Cardiac muscle cell (in vitro differentiated cells and primary cell): ENCODE measurements at regions not wholly inside any gene's neighbourhood (a gene's known extent, or its start where the extent isn't known, plus 50 kb on each side); places are given as distances from the start of the nearest gene placed in this dataset.
"Not testable (repeated sequence)": the region's sequence is repeated elsewhere in the genome, so short reads cannot be mapped to it uniquely, and the experiment has no call there.

ENCODE experiments used
- DNase-seq, 2 donors: peaks; one replicate each; pipeline versions ENCODE4 v3.0.0 to v3.0.0-alpha.2; 2010 to 2017; ENCODE audit warnings: low read depth in 1 of 2, low spot score in 1 of 2
- H3K27ac ChIP-seq: fragments of 200-600 bp; sonication (generic); 2 replicates; pipeline ENCODE4 v1.5.1; 2016
- H3K27me3 ChIP-seq: fragments of 200-600 bp; sonication (generic); 2 replicates; pipeline ENCODE4 v1.6.0; 2016; ENCODE audit warnings: control low read depth
- H3K36me3 ChIP-seq: fragments of 200-600 bp; sonication (generic); 2 replicates; pipeline ENCODE4 v1.5.1; 2016; ENCODE audit warnings: control low read depth
- H3K4me1 ChIP-seq: fragments of 200-600 bp; sonication (generic); 2 replicates; pipeline ENCODE4 v1.8.1; 2017; ENCODE audit warnings: low read depth, mild to moderate bottlenecking, mixed run types
- H3K4me3 ChIP-seq: fragments of 200-600 bp; sonication (generic); 2 replicates; pipeline ENCODE4 v1.5.1; 2016; ENCODE audit warnings: mild to moderate bottlenecking
- H3K9me3 ChIP-seq: fragments of 200-600 bp; sonication (generic); 2 replicates; pipeline ENCODE4 v1.5.1; 2017; ENCODE audit warnings: low read depth, mild to moderate bottlenecking, control low read depth
- CTCF ChIP-seq: IDR thresholded peaks from 2 replicates; pipeline ENCODE4 v1.5.1; 2012; ENCODE audit warnings: low read depth, mild to moderate bottlenecking, low read length

DNA sequence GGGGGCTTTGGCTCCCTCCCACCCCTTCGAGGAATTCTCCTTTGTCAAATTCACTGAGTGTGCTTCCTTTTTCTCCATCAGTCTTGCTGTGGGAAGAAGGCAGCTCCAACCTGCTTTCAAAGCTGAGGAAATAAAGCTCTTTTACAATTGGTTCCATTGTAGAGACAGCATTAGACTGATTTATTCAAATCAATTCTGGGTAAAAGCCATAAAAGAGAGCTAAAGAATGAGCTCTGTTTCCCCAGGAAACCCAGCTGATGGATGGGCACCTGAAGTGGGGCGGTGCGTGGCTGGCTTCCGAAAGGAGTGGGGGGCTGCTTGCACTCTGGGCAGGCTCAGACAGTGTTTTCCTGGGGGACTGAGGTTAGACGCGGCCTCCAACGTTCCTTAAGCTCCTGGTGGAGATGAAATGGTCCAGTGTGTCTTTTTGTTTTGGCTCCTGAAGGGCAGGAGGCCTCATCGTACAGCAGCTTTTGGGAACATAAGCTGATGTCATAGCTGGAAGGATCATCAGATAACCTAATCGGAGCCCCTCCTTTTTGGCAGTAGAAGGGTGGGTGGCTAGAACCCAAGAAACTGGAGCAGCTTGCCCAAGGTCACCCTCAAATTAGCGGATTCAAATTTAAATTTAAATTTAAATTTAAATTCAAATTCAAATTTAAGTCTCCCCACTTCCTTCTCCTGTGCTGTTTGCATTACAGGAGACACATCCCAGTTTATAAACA lies 128.5 kb upstream of the EEF2KMT start:
- Histone ChIP-seq H3K27me3 (no peaks in the 10 kb centered on the region), H3K36me3 (no peaks in the 10 kb centered on the region), H3K9me3 (no peaks in the 10 kb centered on the region), H3K4me3 (no peak overlapping the region), H3K27ac (no peak overlapping the region), H3K4me1 (no peaks in the 10 kb centered on the region)
- no peak for DNase-seq
- no peak for TF ChIP-seq CTCF

- DNase-seq, result no peak
- Histone ChIP-seq H3K27me3 (no peaks in the 10 kb centered on the region), H3K9me3 (no peaks in the 10 kb centered on the region), H3K36me3 (no peaks in the 10 kb centered on the region), H3K4me1 (no peaks in the 10 kb centered on the region), H3K27ac (no peak overlapping the region), H3K4me3 (no peak overlapping the region)
- TF ChIP-seq CTCF, result no peak
Observed at GRCh38 chr16:5222761-5223160, 125.2 kb upstream of the EEF2KMT start.

DNA sequence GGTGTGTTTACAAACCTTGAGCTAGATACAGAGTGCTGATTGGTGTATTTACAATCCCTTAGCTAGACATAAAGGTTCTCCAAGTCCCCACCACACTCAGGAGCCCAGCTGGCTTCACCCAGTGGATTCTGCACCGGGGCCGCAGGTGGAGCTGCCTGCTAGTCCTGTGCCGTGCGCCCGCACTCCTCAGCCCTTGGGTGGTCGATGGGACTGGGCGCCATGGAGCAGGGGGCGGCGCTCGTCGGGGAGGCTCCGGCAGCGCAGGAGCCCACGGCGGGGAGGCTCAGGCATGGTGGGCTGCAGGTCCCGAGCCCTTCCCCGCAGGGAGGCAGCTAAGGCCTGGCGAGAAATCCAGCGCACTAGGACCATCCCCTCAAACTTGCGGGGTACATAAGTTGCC lies 124.2 kb upstream of the EEF2KMT start:
- H3K4me3 ChIP-seq, H3K9me3 ChIP-seq, H3K4me1 ChIP-seq, H3K27me3 ChIP-seq, H3K36me3 ChIP-seq, H3K27ac ChIP-seq, DNase-seq: not testable (repeated sequence)

GRCh38 chr16:5220705-5221104 lies 123.1 kb upstream of the EEF2KMT start:
- no peaks in the 10 kb centered on the region for H3K4me1 ChIP-seq
- H3K27me3 ChIP-seq, result no peaks in the 10 kb centered on the region
- H3K9me3 ChIP-seq, result no peaks in the 10 kb centered on the region
- no peak for TF ChIP-seq CTCF
- no peak overlapping the region for H3K4me3 ChIP-seq
- no peaks in the 10 kb centered on the region for H3K36me3 ChIP-seq
- DNase-seq, result no peak
- H3K27ac ChIP-seq, result no peak overlapping the region

DNA sequence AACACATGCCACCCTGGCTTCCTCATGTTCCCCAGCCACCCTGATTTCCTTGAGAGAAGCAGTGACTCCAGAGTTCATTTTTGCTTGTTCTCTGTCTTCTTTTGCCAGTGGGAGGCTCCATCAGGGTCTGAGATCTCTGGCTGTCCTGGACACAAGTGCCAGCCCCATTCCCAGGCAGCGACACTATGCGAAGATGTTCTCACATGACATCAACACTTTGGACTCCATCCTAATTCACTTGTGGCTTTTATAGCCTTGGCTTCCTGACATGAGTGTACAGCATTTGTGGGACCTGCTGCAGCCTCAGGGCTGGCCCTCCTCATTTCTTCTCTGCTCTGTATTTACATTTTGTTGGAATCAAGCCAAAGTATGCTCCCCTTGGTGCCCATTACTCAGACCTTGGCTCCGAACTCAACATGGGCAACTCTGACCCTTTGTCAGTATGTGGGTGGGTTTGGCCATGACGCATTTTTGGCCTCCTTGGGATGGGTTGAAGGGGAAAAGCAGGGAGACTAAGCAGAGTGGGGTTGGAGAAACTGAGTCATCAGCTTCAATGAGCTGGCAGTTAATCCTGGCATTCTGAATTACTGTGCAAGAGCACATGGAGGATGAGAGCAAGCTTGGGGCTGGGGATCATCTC lies 119.0 kb upstream of the EEF2KMT start:
- Histone ChIP-seq H3K27me3 (no peaks in the 10 kb centered on the region), H3K9me3 (no peaks in the 10 kb centered on the region), H3K4me1 (no peaks in the 10 kb centered on the region), H3K4me3 (no peak overlapping the region), H3K36me3 (no peaks in the 10 kb centered on the region), H3K27ac (no peak overlapping the region)
- DNase-seq, result no peak
- no peak for TF ChIP-seq CTCF

GRCh38 chr16:5215901-5216300 lies 118.3 kb upstream of the EEF2KMT start:
- no peak for TF ChIP-seq CTCF
- no peak overlapping the region for H3K27ac ChIP-seq
- H3K36me3 ChIP-seq, result no peaks in the 10 kb centered on the region
- no peaks in the 10 kb centered on the region for H3K9me3 ChIP-seq
- no peaks in the 10 kb centered on the region for H3K4me1 ChIP-seq
- no peak overlapping the region for H3K4me3 ChIP-seq
- no peaks in the 10 kb centered on the region for H3K27me3 ChIP-seq
- DNase-seq, result peak in 1 of 2 donors; percentile 1
